Mesendoderm (in vitro differentiated cells): ENCODE measurements at regions not wholly inside any gene's neighbourhood (a gene's known extent, or its start where the extent isn't known, plus 50 kb on each side); places are given as distances from the start of the nearest gene placed in this dataset.

Source experiments
- DNase-seq: peaks from one replicate; pipeline ENCODE4 v3.0.0; 2013
- H2AK5ac ChIP-seq: 2 replicates; pipeline ENCODE4 v1.6.1; 2013; ENCODE audit warnings: low read length, inconsistent platforms
- H2BK120ac ChIP-seq: 2 replicates; pipeline ENCODE4 v1.6.1; 2013; ENCODE audit warnings: low read depth, mild to moderate bottlenecking, low read length, moderate library complexity, mixed read lengths
- H2BK15ac ChIP-seq: replicated peaks from 2 replicates; pipeline ENCODE4 v1.6.1; 2013; ENCODE audit warnings: low read depth, mild to moderate bottlenecking, moderate library complexity
- H2BK5ac ChIP-seq: 2 replicates; pipeline ENCODE4 v1.6.1; 2013; ENCODE audit warnings: low read length, inconsistent platforms
- H3K18ac ChIP-seq: 2 replicates; pipeline ENCODE4 v1.6.1; 2013; ENCODE audit warnings: mild to moderate bottlenecking, low read length, mixed read lengths
- H3K23ac ChIP-seq: one replicate; pipeline ENCODE4 v1.6.1; 2013; ENCODE audit warnings: low read length
- H3K27ac ChIP-seq: 2 replicates; pipeline ENCODE4 v1.5.1; 2013; ENCODE audit warnings: low read depth, mild to moderate bottlenecking, inconsistent platforms, low read length, moderate library complexity
- H3K27me3 ChIP-seq: 2 replicates; pipeline ENCODE4 v1.6.1; 2013; ENCODE audit warnings: low read length, control low read depth, mild to moderate bottlenecking, inconsistent platforms; ENCODE audit not compliant: insufficient read depth, poor library complexity
- H3K36me3 ChIP-seq: 2 replicates; pipeline ENCODE4 v1.6.1; 2013; ENCODE audit warnings: low read length, inconsistent platforms; ENCODE audit not compliant: control insufficient read depth, insufficient read depth
- H3K4ac ChIP-seq: one replicate; pipeline ENCODE4 v1.6.1; 2013; ENCODE audit warnings: low read depth, mild to moderate bottlenecking, low read length, moderate library complexity
- H3K4me1 ChIP-seq: 2 replicates; pipeline ENCODE4 v1.6.1; 2013; ENCODE audit warnings: low read depth, low read length, inconsistent platforms; ENCODE audit not compliant: control insufficient read depth
- H3K4me2 ChIP-seq: 2 replicates; pipeline ENCODE4 v1.6.1; 2013; ENCODE audit warnings: low read length
- H3K4me3 ChIP-seq: 2 replicates; pipeline ENCODE4 v1.5.1; 2013; ENCODE audit warnings: mild to moderate bottlenecking, low read length
- H3K56ac ChIP-seq: one replicate; pipeline ENCODE4 v1.6.1; 2013; ENCODE audit warnings: low read length
- H3K79me1 ChIP-seq: 2 replicates; pipeline ENCODE4 v1.6.1; 2013; ENCODE audit warnings: low read length, inconsistent platforms
- H3K79me2 ChIP-seq: 2 replicates; pipeline ENCODE4 v1.6.1; 2013; ENCODE audit warnings: mild to moderate bottlenecking, low read length; ENCODE audit not compliant: control insufficient read depth, insufficient read depth
- H3K9ac ChIP-seq: 2 replicates; pipeline ENCODE4 v1.6.1; 2013; ENCODE audit warnings: low read length, inconsistent platforms
- H4K5ac ChIP-seq: one replicate; pipeline ENCODE4 v1.6.1; 2013; ENCODE audit warnings: low read length
- H4K8ac ChIP-seq: one replicate; pipeline ENCODE4 v1.6.1; 2013; ENCODE audit warnings: low read depth, mild to moderate bottlenecking, control low read depth, low read length, moderate library complexity
- WGBS: extraction: QIAGEN DNeasy Blood & Tissue Kit; methylation state at CpG from one replicate; pipeline ENCODE4 v1.1.7; 2013; ENCODE audit warnings: low lambda C conversion rate, missing lambda C conversion rate; ENCODE audit not compliant: insufficient coverage; ENCODE audit errors: extremely low coverage; 5-methylcytosine and 5-hydroxymethylcytosine counted together

- H3K56ac ChIP-seq = no peak overlapping the region
- H3K4ac ChIP-seq = no peak overlapping the region
- no peaks in the 10 kb centered on the region for H3K79me1 ChIP-seq
- H3K4me1 ChIP-seq = no peaks in the 10 kb centered on the region
- H3K27ac ChIP-seq = no peak overlapping the region
- no peaks in the 10 kb centered on the region for H3K27me3 ChIP-seq
- H4K5ac ChIP-seq = no peak overlapping the region
- no CpG with 5 or more reads among the region's 17 CpGs for WGBS
- H2BK5ac ChIP-seq = no peak overlapping the region
- no peak overlapping the region for H3K4me2 ChIP-seq
- H3K9ac ChIP-seq = no peak overlapping the region
- H2AK5ac ChIP-seq = no peak overlapping the region
- no peak overlapping the region for H4K8ac ChIP-seq
- no peak overlapping the region for H3K4me3 ChIP-seq
- DNase-seq = no peak
- H3K23ac ChIP-seq = no peak overlapping the region
- H3K79me2 ChIP-seq = no peaks in the 10 kb centered on the region
- H2BK15ac ChIP-seq = no peak overlapping the region
- H2BK120ac ChIP-seq = no peak overlapping the region
- no peak overlapping the region for H3K18ac ChIP-seq
- no peaks in the 10 kb centered on the region for H3K36me3 ChIP-seq
These were observed 325.9 kb downstream of the SOX9 start for GRCh38 chr17:72446525-72447250.

GRCh38 chr17:72447251-72447640 is 326.4 kb downstream of the SOX9 start:
- Histone ChIP-seq H3K4ac (no peak overlapping the region), H3K27me3 (no peaks in the 10 kb centered on the region), H3K18ac (no peak overlapping the region), H2AK5ac (no peak overlapping the region), H3K4me2 (no peak overlapping the region), H3K79me1 (no peaks in the 10 kb centered on the region), H3K9ac (no peak overlapping the region), H3K36me3 (no peaks in the 10 kb centered on the region), H4K8ac (no peak overlapping the region), H4K5ac (no peak overlapping the region), H3K27ac (no peak overlapping the region), H2BK15ac (no peak overlapping the region), H3K79me2 (no peaks in the 10 kb centered on the region), H3K4me1 (no peaks in the 10 kb centered on the region), H3K56ac (no peak overlapping the region), H3K4me3 (no peak overlapping the region), H3K23ac (no peak overlapping the region), H2BK5ac (no peak overlapping the region), H2BK120ac (no peak overlapping the region)
- no peak for DNase-seq
- no CpG with 5 or more reads among the region's 3 CpGs for WGBS

GRCh38 chr17:72448019-72448418 is 327.2 kb downstream of the SOX9 start:
- no peak overlapping the region for H3K4ac ChIP-seq
- no peak overlapping the region for H3K18ac ChIP-seq
- H3K36me3 ChIP-seq = no peaks in the 10 kb centered on the region
- H3K27me3 ChIP-seq = no peaks in the 10 kb centered on the region
- H4K8ac ChIP-seq = no peak overlapping the region
- H3K4me2 ChIP-seq = no peak overlapping the region
- no peaks in the 10 kb centered on the region for H3K79me1 ChIP-seq
- H2BK120ac ChIP-seq = no peak overlapping the region
- no peak overlapping the region for H3K9ac ChIP-seq
- WGBS = no CpG with 5 or more reads among the region's 2 CpGs
- no peak overlapping the region for H3K4me3 ChIP-seq
- H3K27ac ChIP-seq = no peak overlapping the region
- H3K4me1 ChIP-seq = no peaks in the 10 kb centered on the region
- H3K56ac ChIP-seq = no peak overlapping the region
- DNase-seq = no peak
- H2BK5ac ChIP-seq = no peak overlapping the region
- H3K23ac ChIP-seq = no peak overlapping the region
- H3K79me2 ChIP-seq = no peaks in the 10 kb centered on the region
- no peak overlapping the region for H4K5ac ChIP-seq
- no peak overlapping the region for H2BK15ac ChIP-seq
- no peak overlapping the region for H2AK5ac ChIP-seq

GRCh38 chr17:72452286-72453173 is 331.7 kb downstream of the SOX9 start:
- H3K18ac ChIP-seq = no peak overlapping the region
- H2BK15ac ChIP-seq = no peak overlapping the region
- H4K8ac ChIP-seq = no peak overlapping the region
- H2BK120ac ChIP-seq = no peak overlapping the region
- no peak overlapping the region for H3K56ac ChIP-seq
- H4K5ac ChIP-seq = no peak overlapping the region
- H3K79me1 ChIP-seq = no peaks in the 10 kb centered on the region
- no peak for DNase-seq
- H2AK5ac ChIP-seq = no peak overlapping the region
- no peak overlapping the region for H3K4ac ChIP-seq
- H3K9ac ChIP-seq = no peak overlapping the region
- no peak overlapping the region for H2BK5ac ChIP-seq
- no peak overlapping the region for H3K4me3 ChIP-seq
- no peak overlapping the region for H3K23ac ChIP-seq
- no peaks in the 10 kb centered on the region for H3K36me3 ChIP-seq
- H3K79me2 ChIP-seq = no peaks in the 10 kb centered on the region
- H3K27me3 ChIP-seq = no peaks in the 10 kb centered on the region
- no peak overlapping the region for H3K4me2 ChIP-seq
- no peaks in the 10 kb centered on the region for H3K4me1 ChIP-seq
- H3K27ac ChIP-seq = no peak overlapping the region
- no CpG with 5 or more reads among the region's 5 CpGs for WGBS

- H3K4me2 ChIP-seq = no peak overlapping the region
- no peak overlapping the region for H3K9ac ChIP-seq
- no peak for DNase-seq
- no peak overlapping the region for H4K8ac ChIP-seq
- H3K79me1 ChIP-seq = no peaks in the 10 kb centered on the region
- H3K23ac ChIP-seq = no peak overlapping the region
- no peaks in the 10 kb centered on the region for H3K4me1 ChIP-seq
- H3K27me3 ChIP-seq = no peaks in the 10 kb centered on the region
- no peak overlapping the region for H2BK15ac ChIP-seq
- no peak overlapping the region for H3K4me3 ChIP-seq
- H3K79me2 ChIP-seq = no peaks in the 10 kb centered on the region
- no peak overlapping the region for H3K56ac ChIP-seq
- no peaks in the 10 kb centered on the region for H3K36me3 ChIP-seq
- H2BK5ac ChIP-seq = no peak overlapping the region
- H3K4ac ChIP-seq = no peak overlapping the region
- no peak overlapping the region for H2BK120ac ChIP-seq
- no peak overlapping the region for H2AK5ac ChIP-seq
- no peak overlapping the region for H3K27ac ChIP-seq
- H4K5ac ChIP-seq = no peak overlapping the region
- WGBS = no CpG with 5 or more reads among the region's 4 CpGs
- H3K18ac ChIP-seq = no peak overlapping the region
These were observed 333.5 kb downstream of the SOX9 start for GRCh38 chr17:72454342-72454741.
